ENCODE measurements at regions not wholly inside any gene's neighbourhood (a gene's known extent, or its start where the extent isn't known, plus 50 kb on each side); places are given as distances from the start of the nearest gene placed in this dataset.
"Not testable (repeated sequence)": the region's sequence is repeated elsewhere in the genome, so short reads cannot be mapped to it uniquely, and the experiment has no call there.

DNA sequence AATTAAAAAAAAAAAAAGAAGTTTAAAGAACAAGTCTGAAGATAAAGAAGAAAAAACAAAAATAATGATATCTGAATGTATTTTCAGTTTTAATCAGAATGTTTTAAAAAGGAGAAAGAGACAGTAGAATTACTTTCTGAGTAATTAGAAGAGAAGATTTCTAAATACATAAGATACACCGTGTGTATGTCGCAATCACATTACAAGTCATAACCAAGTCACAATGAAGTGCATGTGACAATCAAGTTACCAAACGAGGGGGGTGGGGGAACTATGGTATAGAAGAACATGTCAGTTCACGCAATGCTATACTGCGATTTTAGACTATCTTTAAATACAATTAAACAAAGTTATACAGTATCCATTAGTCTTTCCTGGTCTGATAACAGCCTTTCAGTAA is 1464.1 kb upstream of the FLRT2 start:
- DNase-seq = no peak

DNA sequence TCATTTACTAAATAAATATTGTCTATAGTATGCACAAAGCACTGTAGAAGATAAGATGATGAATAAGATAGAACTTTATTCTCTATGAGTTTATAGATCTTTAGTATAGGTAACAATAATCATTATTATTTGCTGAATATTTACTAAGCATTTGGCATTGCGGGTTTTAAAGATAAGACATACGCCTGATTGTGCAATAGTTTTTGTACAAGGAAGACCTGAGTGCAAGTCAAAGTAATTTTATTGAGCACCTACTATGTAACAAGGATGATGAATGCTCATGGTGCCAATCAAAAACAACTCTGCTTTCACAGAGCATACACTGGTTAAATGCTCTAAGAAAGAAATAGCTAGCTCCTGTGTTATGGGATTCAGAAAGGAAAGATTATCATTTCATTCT is 1461.7 kb upstream of the FLRT2 start:
- no peak for DNase-seq

DNA sequence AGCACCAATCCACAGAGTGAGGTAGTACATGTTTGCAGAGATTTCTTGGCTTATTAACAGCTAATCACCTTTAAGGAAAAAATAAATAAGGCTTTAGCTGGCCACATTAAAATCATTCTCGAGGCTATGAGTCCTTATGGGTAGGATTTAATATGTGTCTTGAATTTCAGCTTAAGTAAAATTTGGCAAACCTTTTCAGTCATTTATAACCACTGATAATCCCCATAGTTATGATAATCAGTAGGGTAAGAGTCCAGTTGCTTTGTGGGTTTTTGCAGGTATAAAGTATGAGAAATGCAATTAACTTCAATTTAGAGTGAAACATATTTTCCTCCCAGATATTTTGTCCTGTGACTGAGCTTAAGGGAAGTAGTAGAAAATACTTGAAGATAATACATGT is 1458.9 kb upstream of the FLRT2 start:
- no peak for DNase-seq

DNA sequence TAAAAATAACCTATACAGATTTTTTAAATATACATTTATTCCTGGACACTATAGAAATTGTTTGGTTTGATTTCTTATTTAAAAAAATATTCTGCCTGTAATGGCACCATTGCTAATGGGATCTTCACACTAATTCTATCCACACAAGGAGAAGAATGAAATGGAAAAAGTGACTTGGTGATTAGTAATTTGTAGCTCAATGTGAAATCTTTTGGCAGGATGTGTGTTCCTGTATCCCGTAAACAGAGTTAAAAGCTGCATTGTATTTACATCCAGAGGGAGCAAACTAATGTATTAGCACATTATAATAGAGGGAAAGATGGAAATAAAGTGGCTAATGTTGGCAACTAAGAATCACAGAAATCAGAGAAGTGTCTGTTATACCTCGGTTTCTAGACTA is 1455.3 kb upstream of the FLRT2 start:
- DNase-seq = no peak

DNA sequence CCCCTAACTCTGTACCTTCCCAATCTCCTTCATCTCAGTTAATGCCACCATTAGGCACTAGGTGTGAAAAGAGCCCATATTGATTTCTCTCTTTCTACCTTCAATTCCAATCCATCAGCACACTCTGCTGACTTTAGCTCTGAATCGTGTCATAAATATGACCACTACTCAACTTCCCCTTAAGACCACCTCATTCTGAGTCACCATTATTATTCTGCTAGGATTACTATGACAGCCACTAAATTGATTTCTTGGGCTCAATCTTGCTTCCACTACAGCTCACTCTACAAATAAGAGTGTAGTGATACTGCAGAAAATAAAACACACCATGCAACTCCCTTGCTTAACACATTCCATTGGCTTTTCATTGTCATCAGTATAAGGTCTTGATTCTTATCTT is 1449.0 kb upstream of the FLRT2 start:
- DNase-seq = no peak

DNA sequence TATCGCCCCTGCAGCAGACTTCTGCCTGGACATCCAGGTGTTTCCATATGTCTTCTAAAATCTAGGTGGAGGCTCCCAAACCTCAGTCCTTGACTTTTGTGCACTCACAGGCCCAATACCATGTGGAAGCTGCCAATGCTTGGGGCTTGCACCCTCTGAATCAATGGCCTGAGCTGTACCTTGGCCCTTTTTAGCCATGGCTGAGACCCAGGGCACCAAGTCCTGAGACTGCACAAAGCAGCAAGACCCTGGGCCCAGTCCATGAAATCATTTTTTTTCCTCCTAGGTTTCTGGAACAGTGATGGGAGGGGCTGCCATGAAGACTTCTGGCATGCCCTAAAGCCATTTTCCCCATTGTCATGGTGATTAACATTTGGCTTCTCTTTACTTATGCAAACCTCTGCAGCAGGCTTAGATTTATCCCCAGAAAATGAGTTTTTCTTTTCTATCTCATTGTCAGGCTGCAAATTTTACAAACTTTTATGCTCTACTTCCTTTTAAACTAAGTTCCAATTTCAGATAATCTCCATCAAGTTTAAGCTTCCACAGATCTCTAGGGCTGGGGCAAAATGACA is 1445.8 kb upstream of the FLRT2 start:
- no peak for DNase-seq

DNA sequence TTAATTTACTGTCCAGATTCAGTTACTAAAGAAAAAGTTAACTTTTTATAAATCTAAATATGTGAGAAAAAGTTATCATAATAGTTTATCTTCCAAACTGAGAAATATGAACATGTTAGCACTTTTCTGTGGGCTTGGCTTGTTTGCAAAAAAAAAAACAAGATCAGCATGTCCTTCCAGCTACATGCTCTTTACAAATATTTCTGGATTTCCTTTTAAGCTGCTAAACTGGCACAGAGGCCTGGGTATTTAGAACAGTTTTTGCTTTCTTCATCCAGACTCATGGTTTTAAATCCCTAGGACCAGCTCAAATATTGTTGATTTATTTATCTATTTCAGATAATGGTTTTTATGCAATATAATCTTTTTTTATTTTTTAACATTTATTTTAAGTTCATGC is 1444.5 kb upstream of the FLRT2 start:
- DNase-seq = no peak

DNA sequence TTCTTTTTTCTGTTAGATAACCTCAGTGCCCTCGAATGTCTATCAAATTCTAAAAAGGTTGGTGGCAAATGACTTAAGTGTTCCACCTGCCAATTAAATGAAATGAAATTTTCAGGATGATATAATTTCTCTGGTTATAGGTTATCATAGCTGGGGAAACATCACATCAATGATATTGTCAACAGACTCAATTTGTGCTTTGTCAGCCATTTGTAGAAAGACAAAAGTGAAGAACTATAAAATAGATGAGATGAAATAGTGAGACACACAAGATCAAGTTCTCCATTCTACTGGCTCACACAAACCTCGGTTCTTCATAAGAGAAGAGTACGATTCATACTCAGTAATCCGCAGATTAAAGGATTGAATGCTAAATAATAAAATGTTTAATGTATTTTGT is 1443.2 kb upstream of the FLRT2 start:
- no peak for DNase-seq

DNA sequence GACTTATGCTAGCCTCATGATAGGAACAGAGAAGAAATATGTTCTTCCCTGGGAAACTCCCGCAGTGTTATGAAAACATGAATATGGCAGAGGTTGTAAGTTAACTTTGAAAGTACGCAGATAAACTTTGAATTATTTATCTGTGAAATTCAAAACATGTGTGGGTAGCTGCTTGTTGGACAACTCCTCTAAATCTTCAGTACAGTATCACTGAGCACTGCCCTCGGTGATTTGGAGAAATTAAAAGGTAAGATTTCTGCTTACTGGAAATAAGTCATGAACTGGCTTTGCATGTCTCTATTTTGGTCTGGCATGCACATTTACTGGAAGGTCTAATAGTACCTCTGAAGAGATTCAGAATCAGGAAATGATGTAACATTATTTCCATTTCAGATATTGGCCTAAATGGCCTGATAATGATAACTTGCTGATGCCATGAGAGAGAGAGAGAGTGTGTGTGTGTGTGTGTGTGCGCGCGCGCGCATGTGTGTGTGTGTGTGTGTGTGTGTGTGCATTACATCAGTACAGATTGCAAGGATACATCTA is 1441.9 kb upstream of the FLRT2 start:
- DNase-seq = no peak

DNA sequence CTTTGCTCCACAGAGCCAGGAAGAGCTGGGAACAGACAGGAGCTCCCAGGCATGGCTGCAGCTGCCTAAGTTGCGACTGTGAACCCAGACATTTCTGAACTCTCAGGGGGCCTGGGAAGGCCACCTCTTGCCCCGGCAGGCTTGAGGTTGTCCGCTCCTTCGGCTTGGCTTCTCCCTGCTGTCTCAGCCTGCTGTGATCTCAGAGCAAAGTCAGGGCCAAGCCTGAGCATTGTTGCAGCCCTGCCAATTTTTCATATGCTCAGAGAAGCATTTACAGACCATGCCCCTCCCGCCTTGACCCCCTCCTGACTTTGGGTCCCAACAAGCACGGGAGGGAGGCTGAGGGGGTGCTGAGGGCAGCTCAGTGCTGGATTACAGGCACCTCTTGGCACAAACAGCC is 1439.1 kb upstream of the FLRT2 start:
- DNase-seq = no peak

DNA sequence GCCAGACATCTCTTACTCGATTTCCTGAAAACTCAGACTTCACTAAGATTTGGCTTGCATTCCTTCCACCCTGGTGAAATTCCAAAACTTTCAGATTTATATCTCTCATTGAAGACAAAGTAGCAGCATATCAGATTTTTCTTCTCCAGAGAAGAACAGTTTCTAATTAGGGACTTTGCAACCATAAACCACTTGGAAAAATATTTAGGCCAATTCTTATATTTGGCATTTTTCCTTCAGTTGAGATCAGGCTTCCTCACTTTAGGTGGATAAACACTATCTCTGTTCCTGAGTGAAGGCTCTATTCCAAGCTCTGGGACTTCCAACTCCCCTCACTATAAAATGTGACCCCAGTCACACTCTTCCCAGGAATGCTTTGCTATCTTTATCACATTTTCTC is 1434.3 kb upstream of the FLRT2 start:
- DNase-seq = no peak

DNA sequence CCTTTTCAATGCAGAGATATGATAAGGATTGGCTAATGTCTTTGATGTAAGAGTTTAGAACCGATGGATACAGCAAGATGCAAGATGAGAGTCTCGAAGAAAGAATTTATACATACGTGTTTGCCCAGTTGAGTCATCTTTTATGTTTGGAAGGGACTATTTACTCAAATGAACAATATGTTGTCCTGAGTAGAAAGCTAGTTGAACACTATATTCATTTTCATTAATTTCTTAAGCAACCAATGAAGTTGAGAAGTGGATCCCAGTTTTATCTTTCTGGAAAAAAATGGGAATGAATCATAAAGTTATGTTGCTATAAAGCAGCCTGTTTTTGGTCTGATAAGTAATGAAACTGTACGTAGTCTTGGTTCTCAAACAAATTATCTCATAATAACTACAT is 1431.7 kb upstream of the FLRT2 start:
- no peak for DNase-seq

DNA sequence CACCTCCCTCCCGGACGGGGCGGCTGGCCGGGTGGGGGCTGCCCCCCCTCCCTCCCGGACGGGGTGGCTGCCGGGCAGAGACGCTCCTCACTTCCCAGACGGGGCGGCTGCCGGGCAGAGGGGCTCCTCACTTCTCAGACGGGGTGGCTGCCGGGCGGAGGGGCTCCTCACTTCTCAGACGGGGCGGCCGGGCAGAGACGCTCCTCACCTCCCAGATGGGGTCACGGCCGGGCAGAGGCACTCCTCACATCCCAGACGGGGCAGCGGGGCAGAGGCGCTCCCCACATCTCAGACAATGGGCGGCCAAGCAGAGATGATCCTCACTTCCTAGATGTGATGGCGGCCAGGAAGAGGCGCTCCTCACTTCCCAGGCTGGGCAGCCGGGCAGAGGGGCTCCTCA is 1430.4 kb upstream of the FLRT2 start:
- DNase-seq = not testable (repeated sequence)

DNA sequence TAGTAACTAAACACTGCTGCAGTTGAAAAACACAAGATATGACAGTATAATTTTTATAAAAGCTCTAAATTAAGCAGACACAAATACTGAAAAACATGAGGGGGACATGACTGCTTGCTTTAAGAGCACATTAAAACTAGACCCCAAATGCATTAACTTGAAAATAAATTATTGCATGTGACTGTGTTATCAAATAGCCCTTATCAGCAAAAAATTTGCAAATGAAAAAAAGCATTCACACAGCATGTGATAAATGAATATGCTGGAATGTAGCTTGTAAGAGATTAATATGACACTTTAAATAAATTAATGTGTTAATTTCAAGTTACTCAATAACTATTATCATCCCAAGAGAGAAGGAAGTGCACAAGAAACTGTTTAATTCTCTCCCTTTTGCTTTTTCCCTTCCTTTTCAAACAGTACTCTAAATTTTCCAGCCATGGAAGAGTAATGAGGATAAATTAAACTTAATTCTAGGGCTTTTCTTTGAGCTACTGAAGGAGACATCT is 1422.1 kb upstream of the FLRT2 start:
- DNase-seq = no peak

DNA sequence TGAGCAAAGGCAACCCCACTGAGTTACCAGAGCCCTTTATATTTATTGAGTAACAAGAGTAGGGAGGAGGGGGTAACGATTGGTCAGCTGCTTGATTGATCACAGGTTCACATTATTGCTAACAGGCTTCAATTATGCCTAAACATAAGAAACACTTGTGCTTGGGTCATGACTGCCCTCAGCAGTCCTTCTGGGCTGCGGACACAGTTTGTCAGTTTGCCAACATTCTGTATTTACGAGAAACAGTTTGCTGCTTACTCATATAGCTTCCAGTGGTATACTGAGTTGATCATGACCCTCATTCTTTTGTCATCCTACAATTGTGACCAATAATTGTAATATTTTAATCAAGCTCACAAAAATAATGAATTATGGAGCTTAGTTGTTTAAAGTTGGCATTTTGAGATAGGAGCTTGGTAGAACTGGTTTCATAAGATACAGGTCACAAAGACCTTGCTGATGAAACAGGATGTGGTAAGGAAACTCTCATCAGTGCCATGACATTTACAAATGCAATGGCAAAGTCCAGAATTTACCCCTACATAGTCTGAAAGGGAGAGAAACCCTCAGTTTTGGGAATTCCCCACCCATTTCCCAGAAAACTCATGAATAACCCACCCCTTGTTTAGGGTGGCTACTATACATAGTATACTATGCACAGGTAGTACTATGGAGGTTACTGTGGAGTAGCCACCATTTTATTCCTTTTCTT is 1421.0 kb upstream of the FLRT2 start:
- DNase-seq = no peak

DNA sequence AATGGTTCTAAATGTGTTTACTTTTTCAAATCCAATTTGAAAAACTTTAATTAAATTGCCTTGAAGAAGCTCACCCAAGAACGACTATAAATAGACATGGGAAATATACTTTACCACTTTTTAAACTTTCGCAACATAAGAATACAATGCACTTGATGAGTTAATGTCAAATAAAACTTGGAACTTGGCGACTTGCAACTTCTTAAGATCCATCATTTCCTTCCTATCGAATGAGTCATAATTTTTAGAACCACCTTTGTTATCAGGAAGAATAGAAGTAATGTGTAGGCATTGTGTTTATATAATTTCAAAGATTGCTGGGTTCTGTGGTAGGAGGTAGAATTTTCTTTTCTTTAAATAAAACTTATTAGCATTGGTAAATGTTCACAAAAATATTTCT is 1417.4 kb upstream of the FLRT2 start:
- no peak for DNase-seq

DNA sequence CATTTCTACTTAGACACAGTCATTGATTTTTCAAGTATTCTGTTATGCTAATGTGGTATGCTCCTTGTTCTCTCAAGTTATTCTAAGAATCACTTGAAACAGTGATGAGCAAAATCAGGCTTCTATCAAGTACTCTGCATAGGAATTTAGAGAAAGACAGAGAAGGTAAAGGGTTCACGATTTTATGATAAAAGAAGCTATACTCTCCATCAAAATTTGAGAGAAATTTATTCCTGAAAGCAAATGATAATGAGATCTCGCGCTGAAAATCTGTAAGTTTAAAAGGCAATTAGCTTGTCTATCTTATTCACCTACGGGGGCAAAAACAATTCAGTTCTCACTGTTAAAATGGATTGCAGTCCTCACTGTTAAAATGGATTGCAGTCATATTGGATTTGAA is 1404.3 kb upstream of the FLRT2 start:
- DNase-seq = no peak

DNA sequence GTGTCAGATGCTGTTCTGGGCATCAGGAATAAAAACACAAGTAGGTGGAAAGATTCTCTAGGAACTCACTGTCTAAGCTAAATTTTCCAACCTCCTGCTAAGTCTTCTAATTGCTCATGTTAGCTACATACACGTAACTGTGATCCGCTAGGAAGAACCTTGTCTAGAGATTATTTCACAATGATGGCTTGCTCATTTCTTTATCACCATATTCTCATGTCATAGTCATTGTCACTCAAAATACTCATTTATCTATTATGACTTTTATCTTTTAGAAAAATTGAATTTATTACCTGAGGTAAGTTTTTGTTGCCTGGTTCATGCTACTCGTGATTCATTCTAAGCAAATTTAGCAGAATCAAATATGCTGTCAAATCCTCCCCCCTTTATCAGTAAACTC is 1402.4 kb upstream of the FLRT2 start:
- no peak for DNase-seq

DNA sequence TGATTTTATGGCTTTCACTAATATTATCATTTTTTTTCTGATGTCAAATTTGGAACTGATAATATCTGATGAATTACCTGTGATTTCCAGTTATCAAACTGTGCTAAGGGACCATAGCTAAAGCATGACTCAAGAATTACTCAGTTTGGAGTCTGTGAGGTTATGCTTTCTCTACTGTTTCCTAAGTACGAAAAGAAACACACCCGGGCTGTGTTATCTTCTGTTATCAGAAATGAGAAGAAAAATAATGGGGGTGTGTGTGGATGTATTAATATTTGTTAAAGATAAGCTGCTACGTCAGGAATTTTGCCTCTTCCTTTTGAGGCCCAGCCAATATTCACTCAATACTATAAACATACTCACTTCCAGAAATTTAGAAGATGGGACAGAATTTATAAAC is 1401.9 kb upstream of the FLRT2 start:
- DNase-seq = no peak

DNA sequence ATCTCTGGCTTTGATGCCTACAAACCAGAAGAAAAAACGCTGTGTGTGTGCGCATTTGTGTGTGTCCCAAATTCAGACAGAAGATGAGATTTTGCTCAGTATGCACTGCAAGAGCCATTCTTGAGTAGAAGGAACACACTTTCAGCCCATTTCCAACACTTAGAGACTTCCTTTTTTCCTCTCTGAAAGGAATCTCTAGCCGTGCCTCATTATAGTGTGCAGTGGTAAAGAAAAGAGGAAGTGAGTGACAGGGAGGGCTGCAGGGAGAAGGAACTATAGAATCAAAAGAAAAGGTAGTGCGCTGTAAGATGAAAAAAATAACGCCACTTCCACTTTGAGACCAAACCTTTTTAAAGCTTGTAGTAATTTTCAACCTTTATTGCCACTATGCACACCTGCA is 1400.9 kb upstream of the FLRT2 start:
- DNase-seq = no peak

DNA sequence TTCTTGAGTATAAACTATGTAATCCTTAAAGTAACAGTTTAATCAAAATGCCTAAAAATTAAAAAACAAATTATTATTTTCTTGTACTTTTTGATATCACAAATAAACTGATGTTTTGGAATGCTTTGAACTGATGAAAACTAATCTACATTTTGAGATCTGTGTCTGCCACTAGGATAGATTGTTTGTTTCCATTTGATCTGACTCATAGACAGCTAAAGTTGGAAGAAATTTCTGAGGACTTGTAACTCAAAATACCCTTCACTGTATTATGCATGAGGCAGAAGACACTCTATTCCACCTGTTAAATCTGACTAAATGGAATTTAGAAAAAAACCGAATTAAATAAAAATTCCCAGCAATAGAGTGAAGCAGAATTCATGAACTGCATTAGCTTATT is 1400.0 kb upstream of the FLRT2 start:
- DNase-seq = no peak

DNA sequence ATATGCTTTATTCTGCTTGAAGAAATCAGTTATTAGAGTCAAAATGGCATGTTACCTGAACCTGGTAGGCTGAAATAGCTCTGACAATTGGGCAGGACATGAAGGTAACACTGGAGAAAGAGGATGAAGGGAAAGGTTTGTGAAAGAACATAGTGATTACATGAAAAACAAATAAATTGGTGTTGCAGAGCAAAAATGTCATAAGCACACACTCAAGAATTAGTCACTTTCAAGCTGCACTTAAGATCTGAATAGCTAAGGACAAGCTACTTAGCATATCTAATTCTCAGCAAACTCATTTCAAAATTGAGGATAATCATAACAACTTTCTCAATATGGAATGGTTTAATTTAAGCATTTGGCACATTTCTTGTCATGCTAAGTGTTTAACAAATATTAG is 1398.0 kb upstream of the FLRT2 start:
- DNase-seq = no peak

DNA sequence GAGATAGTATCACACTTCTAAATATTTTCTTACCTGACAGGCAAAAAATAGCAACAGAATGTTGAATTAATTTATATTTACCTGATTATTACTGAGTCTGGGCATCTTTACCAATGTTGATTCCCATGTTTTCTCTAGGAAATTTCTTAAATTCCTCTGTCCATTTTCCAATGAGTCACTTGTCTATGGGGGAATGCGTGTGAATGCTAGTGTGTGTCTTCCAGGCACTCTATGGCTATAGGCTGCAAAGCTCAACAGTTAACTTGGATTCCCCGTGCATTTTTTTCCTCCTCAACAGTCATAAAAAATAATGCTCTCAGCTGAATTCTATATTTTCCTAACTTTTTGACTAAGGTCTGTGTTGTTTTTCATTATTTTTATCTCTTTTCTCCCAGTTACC is 1385.8 kb upstream of the FLRT2 start:
- no peak for DNase-seq

DNA sequence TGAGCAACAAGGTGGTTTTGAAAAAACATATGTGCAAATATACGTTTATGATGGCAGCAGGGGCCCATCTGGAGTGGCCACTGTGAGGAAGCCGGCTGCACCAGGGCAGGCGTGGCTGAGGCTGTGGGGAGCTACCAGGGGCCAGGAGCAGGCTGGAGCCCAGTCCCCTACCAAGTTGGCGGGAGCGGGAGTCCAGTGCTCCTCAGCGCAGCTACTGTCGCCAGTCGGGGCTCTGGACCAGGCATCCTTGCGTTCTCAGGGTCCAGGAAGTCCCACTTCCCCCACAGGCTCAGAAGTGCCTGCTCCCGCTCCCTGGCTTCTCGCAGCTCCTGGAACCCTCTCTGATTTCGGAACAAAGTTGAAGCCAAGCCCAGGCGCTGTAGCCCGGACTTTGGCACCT is 1377.5 kb upstream of the FLRT2 start:
- DNase-seq = no peak

DNA sequence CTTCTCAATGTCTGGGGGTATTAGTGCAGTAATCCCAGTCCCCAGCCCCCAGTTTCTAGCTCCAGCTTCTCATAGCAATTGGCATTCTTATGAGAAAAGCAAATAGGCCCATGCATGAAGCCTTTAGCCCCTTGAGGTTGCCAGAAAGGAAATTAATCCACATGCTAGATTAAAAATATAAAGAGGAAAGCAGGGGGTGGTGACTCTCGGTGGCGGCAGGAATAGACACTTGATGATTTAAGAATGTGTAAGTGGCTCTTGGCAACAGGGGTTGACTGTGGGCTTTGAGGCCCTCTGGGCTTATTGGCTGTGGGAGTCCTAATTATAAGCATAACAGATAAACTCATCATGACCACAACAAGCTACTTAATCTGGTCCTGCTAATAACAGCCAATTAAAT is 1367.3 kb upstream of the FLRT2 start:
- no peak for DNase-seq

All from SW 1271 (cell line).